ENCODE measurements at regions not wholly inside any gene's neighbourhood (a gene's known extent, or its start where the extent isn't known, plus 50 kb on each side); places are given as distances from the start of the nearest gene placed in this dataset.
A peak's percentile ranks its signal among the peaks of the same experiment; 100 is the strongest.

DNA sequence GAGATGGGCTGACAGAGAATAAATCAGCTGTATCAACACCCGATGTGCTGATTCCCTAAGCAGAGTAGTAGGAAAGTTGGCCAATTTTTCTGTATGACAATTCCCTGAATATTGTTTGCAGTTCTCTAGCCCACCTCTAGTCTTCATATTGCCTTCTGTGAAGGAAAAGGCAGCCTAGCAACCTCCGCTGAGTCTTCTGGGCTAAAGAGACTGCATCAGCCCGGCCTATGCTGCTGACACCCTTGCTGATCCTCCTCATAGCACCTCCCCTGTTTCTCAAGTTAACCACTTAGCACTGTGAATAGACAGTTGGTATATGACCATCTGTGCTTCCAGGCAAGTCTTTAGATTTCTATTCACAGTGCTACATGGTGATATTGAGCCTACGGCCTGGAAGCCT is 161.1 kb upstream of the EGLN3 start:
- ChIA-PET POLR2A (no interaction called here), CTCF (interaction anchor here (2.1 to 2.9 kb wide), 2 partner anchors 13 to 263 kb away, joined by 4 to 11 read pairs; no protein-coding TSS in a partner anchor)
- no peaks in the 10 kb centered on the region for H3K4me1 Mint-ChIP-seq
- no peak overlapping the region for H3K4me3 Mint-ChIP-seq
- H3K9me3 Mint-ChIP-seq: peaks cover 16% of the 10 kb centered on the region
- H3K27me3 Mint-ChIP-seq (ENCODE audit: low read depth): no peaks in the 10 kb centered on the region; the same call in 1 of the 2 replicates
- ATAC-seq: peak; percentile 90
- DNase-seq (ENCODE audit: low spot score): no peak
- TF ChIP-seq, protein P1, sequence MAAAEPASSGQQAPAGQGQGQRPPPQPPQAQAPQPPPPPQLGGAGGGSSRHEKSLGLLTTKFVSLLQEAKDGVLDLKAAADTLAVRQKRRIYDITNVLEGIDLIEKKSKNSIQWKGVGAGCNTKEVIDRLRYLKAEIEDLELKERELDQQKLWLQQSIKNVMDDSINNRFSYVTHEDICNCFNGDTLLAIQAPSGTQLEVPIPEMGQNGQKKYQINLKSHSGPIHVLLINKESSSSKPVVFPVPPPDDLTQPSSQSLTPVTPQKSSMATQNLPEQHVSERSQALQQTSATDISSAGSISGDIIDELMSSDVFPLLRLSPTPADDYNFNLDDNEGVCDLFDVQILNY (CRISPR knock-in tag; IDR thresholded peaks at IDR 0.05): no peak
- no peak for TF ChIP-seq NR3C1 (CRISPR knock-in tag; conservative IDR thresholded peaks at IDR 0.05; ENCODE audit: low read depth)
- TF ChIP-seq MXD4 (CRISPR knock-in tag; IDR thresholded peaks at IDR 0.05; ENCODE audit: borderline replicate concordance): no peak
- no peak for TF ChIP-seq ZNF396 (CRISPR knock-in tag; IDR thresholded peaks at IDR 0.05; ENCODE audit: borderline replicate concordance)
- TF ChIP-seq, protein P2, sequence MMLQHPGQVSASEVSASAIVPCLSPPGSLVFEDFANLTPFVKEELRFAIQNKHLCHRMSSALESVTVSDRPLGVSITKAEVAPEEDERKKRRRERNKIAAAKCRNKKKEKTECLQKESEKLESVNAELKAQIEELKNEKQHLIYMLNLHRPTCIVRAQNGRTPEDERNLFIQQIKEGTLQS (CRISPR knock-in tag; conservative IDR thresholded peaks at IDR 0.05): no peak
- no peak for TF ChIP-seq RELA (CRISPR knock-in tag; IDR thresholded peaks at IDR 0.05; ENCODE audit: borderline replicate concordance)
- TF ChIP-seq IRF2 (CRISPR knock-in tag; IDR thresholded peaks at IDR 0.05; ENCODE audit: borderline replicate concordance, low read depth): no peak
- TF ChIP-seq GRHL2 (CRISPR knock-in tag; IDR thresholded peaks at IDR 0.05; ENCODE audit: insufficient replicate concordance, severe bottlenecking): no peak
- no peak for TF ChIP-seq NR1H2 (CRISPR knock-in tag; IDR thresholded peaks at IDR 0.05)
- no peak for TF ChIP-seq TEAD4 (CRISPR knock-in tag; IDR thresholded peaks at IDR 0.05)
- TF ChIP-seq, protein P3, sequence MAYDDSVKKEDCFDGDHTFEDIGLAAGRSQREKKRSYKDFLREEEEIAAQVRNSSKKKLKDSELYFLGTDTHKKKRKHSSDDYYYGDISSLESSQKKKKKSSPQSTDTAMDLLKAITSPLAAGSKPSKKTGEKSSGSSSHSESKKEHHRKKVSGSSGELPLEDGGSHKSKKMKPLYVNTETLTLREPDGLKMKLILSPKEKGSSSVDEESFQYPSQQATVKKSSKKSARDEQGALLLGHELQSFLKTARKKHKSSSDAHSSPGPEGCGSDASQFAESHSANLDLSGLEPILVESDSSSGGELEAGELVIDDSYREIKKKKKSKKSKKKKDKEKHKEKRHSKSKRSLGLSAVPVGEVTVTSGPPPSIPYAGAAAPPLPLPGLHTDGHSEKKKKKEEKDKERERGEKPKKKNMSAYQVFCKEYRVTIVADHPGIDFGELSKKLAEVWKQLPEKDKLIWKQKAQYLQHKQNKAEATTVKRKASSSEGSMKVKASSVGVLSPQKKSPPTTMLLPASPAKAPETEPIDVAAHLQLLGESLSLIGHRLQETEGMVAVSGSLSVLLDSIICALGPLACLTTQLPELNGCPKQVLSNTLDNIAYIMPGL (CRISPR knock-in tag; IDR thresholded peaks at IDR 0.05): no peak
- TF ChIP-seq GTF2I (CRISPR knock-in tag; conservative IDR thresholded peaks at IDR 0.05): no peak
- TF ChIP-seq ETV6 (CRISPR knock-in tag; IDR thresholded peaks at IDR 0.05): no peak
- TF ChIP-seq, protein P4, sequence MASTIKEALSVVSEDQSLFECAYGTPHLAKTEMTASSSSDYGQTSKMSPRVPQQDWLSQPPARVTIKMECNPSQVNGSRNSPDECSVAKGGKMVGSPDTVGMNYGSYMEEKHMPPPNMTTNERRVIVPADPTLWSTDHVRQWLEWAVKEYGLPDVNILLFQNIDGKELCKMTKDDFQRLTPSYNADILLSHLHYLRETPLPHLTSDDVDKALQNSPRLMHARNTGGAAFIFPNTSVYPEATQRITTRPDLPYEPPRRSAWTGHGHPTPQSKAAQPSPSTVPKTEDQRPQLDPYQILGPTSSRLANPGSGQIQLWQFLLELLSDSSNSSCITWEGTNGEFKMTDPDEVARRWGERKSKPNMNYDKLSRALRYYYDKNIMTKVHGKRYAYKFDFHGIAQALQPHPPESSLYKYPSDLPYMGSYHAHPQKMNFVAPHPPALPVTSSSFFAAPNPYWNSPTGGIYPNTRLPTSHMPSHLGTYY (CRISPR knock-in tag; IDR thresholded peaks at IDR 0.05): no peak
- TF ChIP-seq, protein P5, sequence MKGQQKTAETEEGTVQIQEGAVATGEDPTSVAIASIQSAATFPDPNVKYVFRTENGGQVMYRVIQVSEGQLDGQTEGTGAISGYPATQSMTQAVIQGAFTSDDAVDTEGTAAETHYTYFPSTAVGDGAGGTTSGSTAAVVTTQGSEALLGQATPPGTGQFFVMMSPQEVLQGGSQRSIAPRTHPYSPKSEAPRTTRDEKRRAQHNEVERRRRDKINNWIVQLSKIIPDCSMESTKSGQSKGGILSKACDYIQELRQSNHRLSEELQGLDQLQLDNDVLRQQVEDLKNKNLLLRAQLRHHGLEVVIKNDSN (CRISPR knock-in tag; IDR thresholded peaks at IDR 0.05): no peak
- TF ChIP-seq ZNF423 (CRISPR knock-in tag; IDR thresholded peaks at IDR 0.05): no peak
- TF ChIP-seq TCF7 (CRISPR knock-in tag; IDR thresholded peaks at IDR 0.05; ENCODE audit: low read depth): no peak
- TF ChIP-seq FOXP1 (CRISPR knock-in tag; IDR thresholded peaks at IDR 0.05; ENCODE audit: borderline replicate concordance): no peak
- TF ChIP-seq, protein P6, sequence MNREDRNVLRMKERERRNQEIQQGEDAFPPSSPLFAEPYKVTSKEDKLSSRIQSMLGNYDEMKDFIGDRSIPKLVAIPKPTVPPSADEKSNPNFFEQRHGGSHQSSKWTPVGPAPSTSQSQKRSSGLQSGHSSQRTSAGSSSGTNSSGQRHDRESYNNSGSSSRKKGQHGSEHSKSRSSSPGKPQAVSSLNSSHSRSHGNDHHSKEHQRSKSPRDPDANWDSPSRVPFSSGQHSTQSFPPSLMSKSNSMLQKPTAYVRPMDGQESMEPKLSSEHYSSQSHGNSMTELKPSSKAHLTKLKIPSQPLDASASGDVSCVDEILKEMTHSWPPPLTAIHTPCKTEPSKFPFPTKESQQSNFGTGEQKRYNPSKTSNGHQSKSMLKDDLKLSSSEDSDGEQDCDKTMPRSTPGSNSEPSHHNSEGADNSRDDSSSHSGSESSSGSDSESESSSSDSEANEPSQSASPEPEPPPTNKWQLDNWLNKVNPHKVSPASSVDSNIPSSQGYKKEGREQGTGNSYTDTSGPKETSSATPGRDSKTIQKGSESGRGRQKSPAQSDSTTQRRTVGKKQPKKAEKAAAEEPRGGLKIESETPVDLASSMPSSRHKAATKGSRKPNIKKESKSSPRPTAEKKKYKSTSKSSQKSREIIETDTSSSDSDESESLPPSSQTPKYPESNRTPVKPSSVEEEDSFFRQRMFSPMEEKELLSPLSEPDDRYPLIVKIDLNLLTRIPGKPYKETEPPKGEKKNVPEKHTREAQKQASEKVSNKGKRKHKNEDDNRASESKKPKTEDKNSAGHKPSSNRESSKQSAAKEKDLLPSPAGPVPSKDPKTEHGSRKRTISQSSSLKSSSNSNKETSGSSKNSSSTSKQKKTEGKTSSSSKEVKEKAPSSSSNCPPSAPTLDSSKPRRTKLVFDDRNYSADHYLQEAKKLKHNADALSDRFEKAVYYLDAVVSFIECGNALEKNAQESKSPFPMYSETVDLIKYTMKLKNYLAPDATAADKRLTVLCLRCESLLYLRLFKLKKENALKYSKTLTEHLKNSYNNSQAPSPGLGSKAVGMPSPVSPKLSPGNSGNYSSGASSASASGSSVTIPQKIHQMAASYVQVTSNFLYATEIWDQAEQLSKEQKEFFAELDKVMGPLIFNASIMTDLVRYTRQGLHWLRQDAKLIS (CRISPR knock-in tag; IDR thresholded peaks at IDR 0.05; ENCODE audit: borderline replicate concordance): no peak
- no peaks in the 10 kb centered on the region for H3K36me3 Mint-ChIP-seq
- H3K27ac Mint-ChIP-seq: no peak overlapping the region
